HG03575 (cell line): ENCODE measurements at regions not wholly inside any gene's neighbourhood (a gene's known extent, or its start where the extent isn't known, plus 50 kb on each side); places are given as distances from the start of the nearest gene placed in this dataset.
"Not testable (repeated sequence)": the region's sequence is repeated elsewhere in the genome, so short reads cannot be mapped to it uniquely, and the experiment has no call there.

ENCODE experiments used
- ATAC-seq: cut with Tn5 transposase; IDR thresholded peaks from one replicate; pipeline ENCODE4 v1.9.1; 2021; ENCODE audit not compliant: unreplicated experiment, insufficient number of reproducible peaks, low FRiP score; ENCODE audit errors: extremely low read depth

GRCh38 chr2:111602259-111602658, 281.7 kb downstream of the ANAPC1 start:
- not testable (repeated sequence) for ATAC-seq

GRCh38 chr2:111605798-111606197, 278.2 kb downstream of the ANAPC1 start:
- ATAC-seq, result not testable (repeated sequence)

GRCh38 chr2:111606632-111607031, 277.4 kb downstream of the ANAPC1 start:
- not testable (repeated sequence) for ATAC-seq

GRCh38 chr2:111609146-111609844, 274.7 kb downstream of the ANAPC1 start:
- not testable (repeated sequence) for ATAC-seq

GRCh38 chr2:111610035-111610434, 274.0 kb downstream of the ANAPC1 start:
- not testable (repeated sequence) for ATAC-seq

- ATAC-seq, result no peak
Observed at GRCh38 chr2:111616651-111617218, 267.3 kb downstream of the ANAPC1 start.

GRCh38 chr2:111617299-111618225, 266.4 kb downstream of the ANAPC1 start:
- no peak for ATAC-seq

- no peak for ATAC-seq
Observed at GRCh38 chr2:111618226-111618977, 265.6 kb downstream of the ANAPC1 start.

GRCh38 chr2:111618978-111619902, 264.8 kb downstream of the ANAPC1 start:
- ATAC-seq, result no peak

GRCh38 chr2:111620281-111620680, 263.7 kb downstream of the ANAPC1 start:
- ATAC-seq, result no peak

- no peak for ATAC-seq
Observed at GRCh38 chr2:111622859-111623258, 261.1 kb downstream of the ANAPC1 start.

- ATAC-seq, result no peak
Observed at GRCh38 chr2:111623380-111623779, 260.6 kb downstream of the ANAPC1 start.

- ATAC-seq, result no peak
Observed at GRCh38 chr2:111624411-111625156, 259.4 kb downstream of the ANAPC1 start.

- ATAC-seq, result not testable (repeated sequence)
Observed at GRCh38 chr2:111625157-111625537, 258.8 kb downstream of the ANAPC1 start.

- no peak for ATAC-seq
Observed at GRCh38 chr2:111626037-111626864, 257.7 kb downstream of the ANAPC1 start.

- no peak for ATAC-seq
Observed at GRCh38 chr2:111626865-111627163, 257.2 kb downstream of the ANAPC1 start.

- ATAC-seq, result no peak
Observed at GRCh38 chr2:111627256-111627655, 256.7 kb downstream of the ANAPC1 start.
